ENCODE measurements at regions not wholly inside any gene's neighbourhood (a gene's known extent, or its start where the extent isn't known, plus 50 kb on each side); places are given as distances from the start of the nearest gene placed in this dataset.

DNA sequence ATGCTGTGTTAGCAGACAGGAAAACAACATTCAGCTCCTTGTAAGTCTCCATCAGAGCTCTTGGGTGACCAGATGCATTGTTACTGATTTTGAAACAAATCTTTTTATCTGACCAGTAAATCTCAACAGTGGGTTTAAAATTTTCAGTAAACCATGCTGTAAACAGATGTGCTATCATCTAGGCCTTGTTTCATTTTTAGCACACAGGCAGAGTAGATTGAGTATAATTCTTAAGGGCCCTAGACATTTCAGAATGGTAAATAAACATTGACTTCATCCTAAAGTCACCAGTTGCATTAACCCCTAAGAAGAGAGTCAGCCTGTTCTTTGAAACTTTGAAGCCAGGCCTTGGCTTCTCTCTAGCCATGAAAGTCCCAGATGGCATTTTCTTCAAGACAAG is 237.2 kb upstream of the BMP2 start (continued):
- TF ChIP-seq, protein P1, sequence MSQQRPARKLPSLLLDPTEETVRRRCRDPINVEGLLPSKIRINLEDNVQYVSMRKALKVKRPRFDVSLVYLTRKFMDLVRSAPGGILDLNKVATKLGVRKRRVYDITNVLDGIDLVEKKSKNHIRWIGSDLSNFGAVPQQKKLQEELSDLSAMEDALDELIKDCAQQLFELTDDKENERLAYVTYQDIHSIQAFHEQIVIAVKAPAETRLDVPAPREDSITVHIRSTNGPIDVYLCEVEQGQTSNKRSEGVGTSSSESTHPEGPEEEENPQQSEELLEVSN (IDR thresholded peaks at IDR 0.05): no peak
- no peak for TF ChIP-seq MAX (IDR thresholded peaks at IDR 0.05)
- TF ChIP-seq HDAC2 (IDR thresholded peaks at IDR 0.05; ENCODE audit: borderline replicate concordance in 1 of 2, low read depth in 2 of 2, low read length in 2 of 2): no peak
- no peak for TF ChIP-seq ATF2 (IDR thresholded peaks at IDR 0.05; ENCODE audit: low read length)
- no peak for TF ChIP-seq YY1 (IDR thresholded peaks at IDR 0.05; ENCODE audit: low read depth, low read length)
- TF ChIP-seq RNF2 (IDR thresholded peaks at IDR 0.05; ENCODE audit: borderline replicate concordance, low read depth, low read length, missing control alignments, poor library complexity, severe bottlenecking): no peak
- TF ChIP-seq EP300 (IDR thresholded peaks at IDR 0.05; ENCODE audit: borderline replicate concordance in 1 of 2, low read depth in 2 of 2, low read length in 2 of 2): no peak
- TF ChIP-seq SRF (IDR thresholded peaks at IDR 0.05; ENCODE audit: low read depth, low read length): no peak
- TF ChIP-seq GABPA (IDR thresholded peaks at IDR 0.05; ENCODE audit: borderline replicate concordance, insufficient read depth, low read length): no peak
- TF ChIP-seq EZH2 (IDR thresholded peaks at IDR 0.05; ENCODE audit: low read depth, low read length, severe bottlenecking): no peak
- no peak for TF ChIP-seq KDM1A (IDR thresholded peaks at IDR 0.05; ENCODE audit: borderline replicate concordance, low read length)
- no peak for TF ChIP-seq USF2 (IDR thresholded peaks at IDR 0.05; ENCODE audit: low read length)
- no peak for TF ChIP-seq CBX5 (IDR thresholded peaks at IDR 0.05; ENCODE audit: low read depth, low read length)
- TF ChIP-seq SIN3A (conservative IDR thresholded peaks at IDR 0.05 in 1 of 2, IDR thresholded peaks at IDR 0.05 in 1 of 2; ENCODE audit: low read depth in 1 of 2, low read length in 2 of 2): no peak
- no peak for TF ChIP-seq MAFK (IDR thresholded peaks at IDR 0.05; ENCODE audit: low read depth, low read length)
- no peak for TF ChIP-seq CBX8 (IDR thresholded peaks at IDR 0.05; ENCODE audit: borderline replicate concordance, low read depth, low read length)
